HepG2 (cell line): ENCODE measurements at regions not wholly inside any gene's neighbourhood (a gene's known extent, or its start where the extent isn't known, plus 50 kb on each side); places are given as distances from the start of the nearest gene placed in this dataset.
A peak's percentile ranks its signal among the peaks of the same experiment; 100 is the strongest.

ENCODE experiments used
- AHR ChIP-seq: IDR thresholded peaks from 2 replicates; pipeline ENCODE4 v1.6.1; 2018; ENCODE audit warnings: missing genetic modification reagents, missing compliant biosample characterization
- CBX5 ChIP-seq: sonication (generic); formaldehyde crosslinking; IDR thresholded peaks from 2 replicates; pipeline ENCODE4 v1.4.0; 2020; ENCODE audit warnings: missing genetic modification reagents, borderline replicate concordance
- CHD4 ChIP-seq: fragments of 200-600 bp; sonication (generic); IDR thresholded peaks from 2 replicates; pipeline ENCODE4 v1.7.0; 2017; ENCODE audit warnings: mild to moderate bottlenecking, low read length, borderline replicate concordance
- FOXA3 ChIP-seq: IDR thresholded peaks from 2 replicates; pipeline ENCODE4 v1.6.1; 2016; ENCODE audit warnings: missing genetic modification reagents, missing compliant biosample characterization
- FOXK2 ChIP-seq: fragments of 450-650 bp; IDR thresholded peaks from 2 replicates; pipeline ENCODE4 v1.6.1; 2016
- HNRNPH1 ChIP-seq: fragments of 200-400 bp; formaldehyde crosslinking; optimal IDR thresholded peaks from 2 replicates; pipeline ENCODE3; 2017; ENCODE audit warnings: mild to moderate bottlenecking, low read depth, low read length
- HOXA9 ChIP-seq: sonication (generic); formaldehyde crosslinking; IDR thresholded peaks from 2 replicates; pipeline ENCODE4 v1.8.1; 2022; ENCODE audit warnings: missing genetic modification reagents, mild to moderate bottlenecking, moderate library complexity, borderline replicate concordance
- IKZF4 ChIP-seq: sonication (generic); formaldehyde crosslinking; IDR thresholded peaks from 2 replicates; pipeline ENCODE4 v1.5.1; 2020; ENCODE audit warnings: borderline replicate concordance, mild to moderate bottlenecking, low read depth, missing genetic modification reagents; ENCODE audit errors: not compliant biosample characterization
- KDM3A ChIP-seq: IDR thresholded peaks from 2 replicates; pipeline ENCODE4 v1.6.1; 2018; ENCODE audit warnings: low read depth, missing compliant biosample characterization
- PAX8 ChIP-seq: sonication (generic); formaldehyde crosslinking; IDR thresholded peaks from 2 replicates; pipeline ENCODE4 v1.8.0; 2022; ENCODE audit warnings: mild to moderate bottlenecking, missing genetic modification reagents, borderline replicate concordance
- SMAD3 ChIP-seq: sonication (generic); formaldehyde crosslinking; IDR thresholded peaks from 2 replicates; pipeline ENCODE4 v1.4.0; 2020; ENCODE audit warnings: missing genetic modification reagents
- STAT5B ChIP-seq: sonication (generic); formaldehyde crosslinking; IDR thresholded peaks from 2 replicates; pipeline ENCODE4 v1.4.0; 2020; ENCODE audit warnings: missing genetic modification reagents
- ZBTB8A ChIP-seq: sonication (generic); formaldehyde crosslinking; IDR thresholded peaks from 2 replicates; pipeline ENCODE4 v1.4.0; 2020; ENCODE audit warnings: mild to moderate bottlenecking, low read depth, missing genetic modification reagents, borderline replicate concordance
- ZNF251 ChIP-seq: sonication (generic); formaldehyde crosslinking; IDR thresholded peaks from 2 replicates; pipeline ENCODE4 v1.9.0; 2021; ENCODE audit warnings: mild to moderate bottlenecking, missing genetic modification reagents
- ZNF256 ChIP-seq: sonication (generic); formaldehyde crosslinking; conservative IDR thresholded peaks from 2 replicates; pipeline ENCODE4 v1.4.0; 2020; ENCODE audit warnings: missing genetic modification reagents
- ZNF496 ChIP-seq: sonication (generic); formaldehyde crosslinking; IDR thresholded peaks from 2 replicates; pipeline ENCODE4 v1.8.1; 2023; ENCODE audit warnings: mild to moderate bottlenecking, moderate library complexity, missing genetic modification reagents; ENCODE audit not compliant: insufficient replicate concordance
- ZNF766 ChIP-seq: sonication (generic); formaldehyde crosslinking; IDR thresholded peaks from 2 replicates; pipeline ENCODE4 v1.5.0; 2020; ENCODE audit warnings: missing genetic modification reagents, borderline replicate concordance
- ZSCAN25 ChIP-seq: sonication (generic); formaldehyde crosslinking; IDR thresholded peaks from 2 replicates; pipeline ENCODE4 v1.8.0; 2022; ENCODE audit warnings: mild to moderate bottlenecking, missing genetic modification reagents
- TF ChIP-seq, protein P1 (sequence below): IDR thresholded peaks from 2 replicates; pipeline ENCODE4 v1.6.1; 2016; ENCODE audit warnings: control low read depth
- TF ChIP-seq, protein P2 (sequence below): sonication (generic); formaldehyde crosslinking; IDR thresholded peaks from 2 replicates; pipeline ENCODE4; 2020; ENCODE audit warnings: missing genetic modification reagents, mild to moderate bottlenecking, borderline replicate concordance
- TF ChIP-seq, protein P3 (sequence below): sonication (generic); formaldehyde crosslinking; IDR thresholded peaks from 2 replicates; pipeline ENCODE4 v1.5.1; 2020; ENCODE audit warnings: mild to moderate bottlenecking, missing genetic modification reagents, borderline replicate concordance

DNA sequence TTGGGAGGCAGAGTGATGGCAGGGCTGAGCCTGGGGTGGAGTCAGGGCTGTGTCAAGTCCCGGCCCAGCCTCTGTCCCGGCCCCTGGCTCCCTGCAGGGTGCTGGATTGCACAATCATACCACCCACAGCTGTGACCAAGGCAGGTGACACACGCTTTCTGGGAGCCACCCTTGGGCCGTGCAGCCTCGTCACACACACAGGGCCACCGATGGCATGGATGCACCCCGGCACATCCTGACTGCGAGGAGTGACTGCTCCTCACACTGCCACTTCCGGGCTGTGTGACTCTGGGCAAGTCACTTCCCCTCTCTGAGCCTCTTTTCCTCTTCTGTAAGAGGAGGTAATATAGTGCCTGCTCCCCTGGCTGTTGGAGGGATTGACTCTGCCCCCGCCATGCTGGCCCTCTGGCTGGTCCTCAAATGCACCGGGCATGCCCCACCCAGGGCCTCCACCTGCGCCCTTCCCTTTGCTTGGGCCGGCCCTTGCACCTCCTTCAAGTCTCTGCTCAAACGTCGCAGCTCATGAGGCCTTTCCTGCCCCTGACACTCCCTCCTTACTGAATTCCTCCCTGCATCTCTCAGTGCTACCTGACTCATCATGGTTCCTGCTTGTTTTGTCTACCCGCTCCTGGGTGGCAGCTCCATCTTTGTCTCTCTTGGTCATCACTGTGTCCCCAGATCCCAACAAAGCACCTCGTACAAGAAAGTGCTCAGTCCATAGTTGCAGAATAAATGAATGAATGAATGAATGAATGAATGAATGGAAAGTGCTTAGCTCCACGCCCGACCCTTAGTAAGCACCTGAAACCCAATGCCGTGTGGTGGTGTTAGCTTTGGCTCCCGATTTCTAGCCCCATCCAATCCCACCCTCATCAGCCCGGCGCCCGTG is 93.5 kb downstream of the CEBPB start (continued):
- TF ChIP-seq, protein P1, sequence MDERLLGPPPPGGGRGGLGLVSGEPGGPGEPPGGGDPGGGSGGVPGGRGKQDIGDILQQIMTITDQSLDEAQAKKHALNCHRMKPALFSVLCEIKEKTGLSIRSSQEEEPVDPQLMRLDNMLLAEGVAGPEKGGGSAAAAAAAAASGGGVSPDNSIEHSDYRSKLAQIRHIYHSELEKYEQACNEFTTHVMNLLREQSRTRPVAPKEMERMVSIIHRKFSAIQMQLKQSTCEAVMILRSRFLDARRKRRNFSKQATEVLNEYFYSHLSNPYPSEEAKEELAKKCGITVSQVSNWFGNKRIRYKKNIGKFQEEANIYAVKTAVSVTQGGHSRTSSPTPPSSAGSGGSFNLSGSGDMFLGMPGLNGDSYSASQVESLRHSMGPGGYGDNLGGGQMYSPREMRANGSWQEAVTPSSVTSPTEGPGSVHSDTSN (CRISPR knock-in tag): no peak
- TF ChIP-seq HNRNPH1: no peak
- TF ChIP-seq STAT5B: no peak
- no peak for TF ChIP-seq IKZF4
- peak; percentile 63; the same call in 1 of the 2 replicates for TF ChIP-seq AHR (CRISPR knock-in tag)
- no peak for TF ChIP-seq ZNF251 (CRISPR knock-in tag)
- no peak for TF ChIP-seq HOXA9 (CRISPR knock-in tag)
- TF ChIP-seq ZNF766: 0 out of 2 replicates have a peak, but pooled peaks have one; percentile 12
- TF ChIP-seq CHD4: no peak
- TF ChIP-seq FOXA3 (CRISPR knock-in tag): peak; percentile 24; the same call in 1 of the 2 replicates
- no peak for TF ChIP-seq ZBTB8A (CRISPR knock-in tag)
- no peak for TF ChIP-seq ZNF496 (CRISPR knock-in tag)
- peak; percentile 28; the same call in 1 of the 2 replicates for TF ChIP-seq KDM3A (CRISPR knock-in tag)
- TF ChIP-seq ZSCAN25: peak; percentile 28; the same call in 1 of the 2 replicates
- TF ChIP-seq SMAD3 (CRISPR knock-in tag): no peak
- TF ChIP-seq, protein P2, sequence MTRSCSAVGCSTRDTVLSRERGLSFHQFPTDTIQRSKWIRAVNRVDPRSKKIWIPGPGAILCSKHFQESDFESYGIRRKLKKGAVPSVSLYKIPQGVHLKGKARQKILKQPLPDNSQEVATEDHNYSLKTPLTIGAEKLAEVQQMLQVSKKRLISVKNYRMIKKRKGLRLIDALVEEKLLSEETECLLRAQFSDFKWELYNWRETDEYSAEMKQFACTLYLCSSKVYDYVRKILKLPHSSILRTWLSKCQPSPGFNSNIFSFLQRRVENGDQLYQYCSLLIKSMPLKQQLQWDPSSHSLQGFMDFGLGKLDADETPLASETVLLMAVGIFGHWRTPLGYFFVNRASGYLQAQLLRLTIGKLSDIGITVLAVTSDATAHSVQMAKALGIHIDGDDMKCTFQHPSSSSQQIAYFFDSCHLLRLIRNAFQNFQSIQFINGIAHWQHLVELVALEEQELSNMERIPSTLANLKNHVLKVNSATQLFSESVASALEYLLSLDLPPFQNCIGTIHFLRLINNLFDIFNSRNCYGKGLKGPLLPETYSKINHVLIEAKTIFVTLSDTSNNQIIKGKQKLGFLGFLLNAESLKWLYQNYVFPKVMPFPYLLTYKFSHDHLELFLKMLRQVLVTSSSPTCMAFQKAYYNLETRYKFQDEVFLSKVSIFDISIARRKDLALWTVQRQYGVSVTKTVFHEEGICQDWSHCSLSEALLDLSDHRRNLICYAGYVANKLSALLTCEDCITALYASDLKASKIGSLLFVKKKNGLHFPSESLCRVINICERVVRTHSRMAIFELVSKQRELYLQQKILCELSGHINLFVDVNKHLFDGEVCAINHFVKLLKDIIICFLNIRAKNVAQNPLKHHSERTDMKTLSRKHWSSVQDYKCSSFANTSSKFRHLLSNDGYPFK (CRISPR knock-in tag): no peak
- TF ChIP-seq CBX5 (CRISPR knock-in tag): peak; percentile 20; the same call in 1 of the 2 replicates
- TF ChIP-seq, protein P3, sequence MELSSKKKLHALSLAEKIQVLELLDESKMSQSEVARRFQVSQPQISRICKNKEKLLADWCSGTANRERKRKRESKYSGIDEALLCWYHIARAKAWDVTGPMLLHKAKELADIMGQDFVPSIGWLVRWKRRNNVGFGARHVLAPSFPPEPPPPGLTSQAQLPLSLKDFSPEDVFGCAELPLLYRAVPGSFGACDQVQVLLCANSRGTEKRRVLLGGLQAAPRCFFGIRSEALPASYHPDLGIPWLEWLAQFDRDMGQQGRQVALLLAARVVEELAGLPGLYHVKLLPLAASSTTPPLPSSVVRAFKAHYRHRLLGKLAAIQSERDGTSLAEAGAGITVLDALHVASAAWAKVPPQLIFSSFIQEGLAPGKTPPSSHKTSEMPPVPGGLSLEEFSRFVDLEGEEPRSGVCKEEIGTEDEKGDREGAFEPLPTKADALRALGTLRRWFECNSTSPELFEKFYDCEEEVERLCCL: no peak
- no peak for TF ChIP-seq ZNF256 (CRISPR knock-in tag)
- TF ChIP-seq FOXK2: no peak
- no peak for TF ChIP-seq PAX8 (CRISPR knock-in tag)
